Fibroblast of skin of abdomen (primary cell): ENCODE measurements at regions not wholly inside any gene's neighbourhood (a gene's known extent, or its start where the extent isn't known, plus 50 kb on each side); places are given as distances from the start of the nearest gene placed in this dataset.

ENCODE experiments used
- DNase-seq: peaks from one replicate; pipeline ENCODE4 v3.0.0-alpha.2; 2013

- peak; percentile 83 for DNase-seq
Observed at GRCh38 chr18:41226186-41226585, 728.8 kb upstream of the PIK3C3 start.

- no peak for DNase-seq
Observed at GRCh38 chr18:41216341-41217003, 738.6 kb upstream of the PIK3C3 start.

- no peak for DNase-seq
Observed at GRCh38 chr18:41207706-41208105, 747.3 kb upstream of the PIK3C3 start.

GRCh38 chr18:41206341-41206830 lies 748.6 kb upstream of the PIK3C3 start:
- DNase-seq = no peak

GRCh38 chr18:41199212-41199611 lies 755.8 kb upstream of the PIK3C3 start:
- no peak for DNase-seq

- no peak for DNase-seq
Observed at GRCh38 chr18:41197967-41198366, 757.1 kb upstream of the PIK3C3 start.

GRCh38 chr18:41170346-41170745 lies 784.7 kb upstream of the PIK3C3 start:
- DNase-seq = no peak

GRCh38 chr18:41165625-41166024 lies 789.4 kb upstream of the PIK3C3 start:
- no peak for DNase-seq

- DNase-seq = no peak
Observed at GRCh38 chr18:41162781-41163180, 792.3 kb upstream of the PIK3C3 start.

- DNase-seq = no peak
Observed at GRCh38 chr18:41162191-41162590, 792.8 kb upstream of the PIK3C3 start.

GRCh38 chr18:41155910-41156851 lies 798.9 kb upstream of the PIK3C3 start:
- no peak for DNase-seq

GRCh38 chr18:41155025-41155424 lies 800.0 kb upstream of the PIK3C3 start:
- no peak for DNase-seq

- DNase-seq = peak; percentile 38
Observed at GRCh38 chr18:41153871-41154270, 801.2 kb upstream of the PIK3C3 start.

- DNase-seq = no peak
Observed at GRCh38 chr18:41150316-41150715, 804.7 kb upstream of the PIK3C3 start.

GRCh38 chr18:41146301-41146700 lies 808.7 kb upstream of the PIK3C3 start:
- DNase-seq = no peak

GRCh38 chr18:41145516-41145915 lies 809.5 kb upstream of the PIK3C3 start:
- DNase-seq = peak; percentile 68

- DNase-seq = peak; percentile 85
Observed at GRCh38 chr18:41144441-41144840, 810.6 kb upstream of the PIK3C3 start.

GRCh38 chr18:41140506-41140905 lies 814.5 kb upstream of the PIK3C3 start:
- no peak for DNase-seq

- no peak for DNase-seq
Observed at GRCh38 chr18:41135146-41135545, 819.9 kb upstream of the PIK3C3 start.

- peak; percentile 93 for DNase-seq
Observed at GRCh38 chr18:41134426-41134825, 820.6 kb upstream of the PIK3C3 start.

GRCh38 chr18:41131050-41131449 lies 824.0 kb upstream of the PIK3C3 start:
- DNase-seq = no peak

GRCh38 chr18:41128545-41128944 lies 826.5 kb upstream of the PIK3C3 start:
- DNase-seq = peak; percentile 70

GRCh38 chr18:41128126-41128525 lies 826.9 kb upstream of the PIK3C3 start:
- peak; percentile 25 for DNase-seq
